ENCODE measurements at regions not wholly inside any gene's neighbourhood (a gene's known extent, or its start where the extent isn't known, plus 50 kb on each side); places are given as distances from the start of the nearest gene placed in this dataset.

DNA sequence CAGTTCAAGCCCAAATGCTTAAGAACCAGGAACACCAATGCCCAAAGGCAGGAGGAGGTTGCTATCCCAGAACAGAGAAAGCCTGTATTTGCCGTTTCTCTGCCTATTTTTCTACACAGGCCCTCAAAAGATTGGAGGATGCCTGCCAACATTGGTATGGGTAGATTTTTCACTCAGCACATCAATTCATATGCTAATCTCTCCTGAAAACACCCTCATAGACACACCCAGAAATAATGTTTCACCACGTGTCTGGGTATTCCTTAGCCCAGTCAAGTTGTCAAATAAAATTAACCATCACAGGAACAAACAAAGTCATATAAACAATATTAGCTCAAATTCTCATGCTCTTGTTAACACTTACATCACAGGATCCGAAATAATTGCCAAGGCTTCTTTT, 121.9 kb downstream of the RGS21 start:
- no peak overlapping the region for H3K4me3 ChIP-seq (replicated peaks in 1 of 3; ENCODE audit: low read depth in 2 of 3, low read length in 3 of 3)
- no peaks in the 10 kb centered on the region for H3K36me3 ChIP-seq (replicated peaks in 1 of 2; ENCODE audit: control insufficient read depth in 1 of 2, insufficient read depth in 2 of 2, low read length in 2 of 2)
- DNase-seq = no peak
- intact Hi-C loops (cut with micrococcal nuclease) = no loop called here
- no peaks in the 10 kb centered on the region for H3K4me1 ChIP-seq (ENCODE audit: control insufficient read depth in 1 of 2, insufficient read depth in 2 of 2, low read length in 2 of 2)
- H3K4me1 Mint-ChIP-seq = no peaks in the 10 kb centered on the region
- no peaks in the 10 kb centered on the region for H3K9me3 ChIP-seq (replicated peaks in 1 of 2; ENCODE audit: control insufficient read depth in 1 of 2, insufficient read depth in 1 of 2, low read length in 2 of 2)
- H2AFZ ChIP-seq (ENCODE audit: insufficient read depth, low read depth, low read length, poor library complexity, severe bottlenecking) = no peak overlapping the region
- H3K27ac ChIP-seq (ENCODE audit: low read depth in 1 of 2, low read length in 2 of 2) = no peak overlapping the region
- H3K27me3 Mint-ChIP-seq (ENCODE audit: low read depth in 3 of 3) = peaks cover 0 to 1% (median 0%) of the 10 kb centered on the region in 3 donors
- H3K9ac ChIP-seq (ENCODE audit: insufficient read depth, low read length, poor library complexity, severe bottlenecking) = no peak overlapping the region
- no peak overlapping the region for H3K4me2 ChIP-seq (replicated peaks; ENCODE audit: extremely low read depth, low read length, poor library complexity, severe bottlenecking)
- H3K79me2 ChIP-seq (ENCODE audit: insufficient read depth, low read length) = no peaks in the 10 kb centered on the region
- H3K27ac Mint-ChIP-seq = no peak overlapping the region
- WGBS (ENCODE audit: insufficient coverage) = 90% methylated on average over 1 of the region's 3 CpGs
- H3K27me3 ChIP-seq (ENCODE audit: control insufficient read depth in 2 of 2, insufficient read depth in 2 of 2, low read length in 2 of 2) = no peaks in the 10 kb centered on the region
- H3K36me3 Mint-ChIP-seq = no peaks in the 10 kb centered on the region
- H4K20me1 ChIP-seq (ENCODE audit: insufficient read depth, low read length) = no peaks in the 10 kb centered on the region
- no peak overlapping the region for H3K4me3 Mint-ChIP-seq
- TF ChIP-seq, protein P1, sequence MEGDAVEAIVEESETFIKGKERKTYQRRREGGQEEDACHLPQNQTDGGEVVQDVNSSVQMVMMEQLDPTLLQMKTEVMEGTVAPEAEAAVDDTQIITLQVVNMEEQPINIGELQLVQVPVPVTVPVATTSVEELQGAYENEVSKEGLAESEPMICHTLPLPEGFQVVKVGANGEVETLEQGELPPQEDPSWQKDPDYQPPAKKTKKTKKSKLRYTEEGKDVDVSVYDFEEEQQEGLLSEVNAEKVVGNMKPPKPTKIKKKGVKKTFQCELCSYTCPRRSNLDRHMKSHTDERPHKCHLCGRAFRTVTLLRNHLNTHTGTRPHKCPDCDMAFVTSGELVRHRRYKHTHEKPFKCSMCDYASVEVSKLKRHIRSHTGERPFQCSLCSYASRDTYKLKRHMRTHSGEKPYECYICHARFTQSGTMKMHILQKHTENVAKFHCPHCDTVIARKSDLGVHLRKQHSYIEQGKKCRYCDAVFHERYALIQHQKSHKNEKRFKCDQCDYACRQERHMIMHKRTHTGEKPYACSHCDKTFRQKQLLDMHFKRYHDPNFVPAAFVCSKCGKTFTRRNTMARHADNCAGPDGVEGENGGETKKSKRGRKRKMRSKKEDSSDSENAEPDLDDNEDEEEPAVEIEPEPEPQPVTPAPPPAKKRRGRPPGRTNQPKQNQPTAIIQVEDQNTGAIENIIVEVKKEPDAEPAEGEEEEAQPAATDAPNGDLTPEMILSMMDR (IDR thresholded peaks at IDR 0.05) = no peak
- peaks cover 0 to 3% (median 0%) of the 10 kb centered on the region in 7 donors for H3K9me3 Mint-ChIP-seq

DNA sequence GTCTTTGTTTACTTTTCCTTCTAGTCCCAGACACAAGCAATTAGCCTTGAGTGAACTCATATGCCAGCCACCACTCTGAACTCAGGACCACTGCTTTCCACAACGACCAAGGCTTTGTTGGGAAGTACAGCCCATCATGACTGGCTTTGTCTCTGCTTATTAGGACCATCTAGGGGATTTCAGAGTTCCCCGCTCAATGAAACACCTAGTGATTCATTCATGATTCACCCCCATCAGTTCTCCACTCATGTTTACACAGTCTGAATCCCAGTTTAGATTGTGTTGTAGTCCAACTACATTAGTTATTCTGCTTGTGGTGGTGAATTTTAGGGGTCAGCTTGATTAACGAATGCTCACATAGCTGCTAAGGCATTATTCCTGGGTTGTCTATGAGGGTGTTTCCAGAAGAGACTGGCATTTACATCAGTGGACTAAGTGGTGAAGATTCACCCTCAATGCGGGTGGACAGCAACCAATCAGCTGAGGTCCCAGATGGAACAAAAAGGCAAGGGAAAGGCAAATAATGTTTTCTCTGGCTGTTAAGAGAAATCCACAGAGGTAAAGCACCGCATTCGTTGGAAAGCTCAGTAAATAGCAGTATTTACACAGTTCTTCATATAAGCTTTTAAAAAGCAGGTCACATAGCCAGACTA, 122.7 kb downstream of the RGS21 start:
- H3K27me3 ChIP-seq (ENCODE audit: control insufficient read depth in 2 of 2, insufficient read depth in 2 of 2, low read length in 2 of 2) = no peaks in the 10 kb centered on the region
- Mint-ChIP-seq H3K27ac (peak overlapping the region in 1 of 7 donors; percentile 19), H3K36me3 (no peaks in the 10 kb centered on the region), H3K4me3 (no peak overlapping the region), H3K9me3 (peaks cover 0 to 3% (median 0%) of the 10 kb centered on the region in 7 donors), H3K27me3 (ENCODE audit: low read depth in 3 of 3) (peaks cover 0 to 1% (median 0%) of the 10 kb centered on the region in 3 donors), H3K4me1 (no peaks in the 10 kb centered on the region)
- no peaks in the 10 kb centered on the region for H3K79me2 ChIP-seq (ENCODE audit: insufficient read depth, low read length)
- no peaks in the 10 kb centered on the region for H4K20me1 ChIP-seq (ENCODE audit: insufficient read depth, low read length)
- TF ChIP-seq, protein P1 (IDR thresholded peaks at IDR 0.05) = no peak
- DNase-seq = no peak
- H3K4me2 ChIP-seq (replicated peaks; ENCODE audit: extremely low read depth, low read length, poor library complexity, severe bottlenecking) = no peak overlapping the region
- intact Hi-C loops (cut with micrococcal nuclease) = no loop called here
- no peaks in the 10 kb centered on the region for H3K9me3 ChIP-seq (replicated peaks in 1 of 2; ENCODE audit: control insufficient read depth in 1 of 2, insufficient read depth in 1 of 2, low read length in 2 of 2)
- H3K4me1 ChIP-seq (ENCODE audit: control insufficient read depth in 1 of 2, insufficient read depth in 2 of 2, low read length in 2 of 2) = no peaks in the 10 kb centered on the region
- H3K36me3 ChIP-seq (replicated peaks in 1 of 2; ENCODE audit: control insufficient read depth in 1 of 2, insufficient read depth in 2 of 2, low read length in 2 of 2) = no peaks in the 10 kb centered on the region
- WGBS (ENCODE audit: insufficient coverage) = 90% methylated on average over 3 of the region's 6 CpGs
- no peak overlapping the region for H3K9ac ChIP-seq (ENCODE audit: insufficient read depth, low read length, poor library complexity, severe bottlenecking)
- no peak overlapping the region for H2AFZ ChIP-seq (ENCODE audit: insufficient read depth, low read depth, low read length, poor library complexity, severe bottlenecking)
- H3K27ac ChIP-seq (ENCODE audit: low read depth in 1 of 2, low read length in 2 of 2) = no peak overlapping the region
- H3K4me3 ChIP-seq (replicated peaks in 1 of 3; ENCODE audit: low read depth in 2 of 3, low read length in 3 of 3) = no peak overlapping the region

Data from CD14-positive monocyte (primary cell).